Body of pancreas (tissue), 4 donors: ENCODE measurements at regions not wholly inside any gene's neighbourhood (a gene's known extent, or its start where the extent isn't known, plus 50 kb on each side); places are given as distances from the start of the nearest gene placed in this dataset.

ENCODE experiments used
- ATAC-seq: fragments of 150-250 bp; one replicate; pipeline ENCODE4 v1.9.1; 2016
- DNase-seq, 4 donors: peaks; one replicate each; pipeline ENCODE4 v3.0.0-alpha.2; 2019
- H3K27ac ChIP-seq, 4 donors: fragments of 200-600 bp; sonication (generic); 1 replicate in 3 of 4; 2 replicates in 1 of 4; pipeline versions ENCODE4 v1.5.1 to v1.6.1; 2016 to 2019; ENCODE audit warnings: mild to moderate bottlenecking in 1 of 4, mixed read lengths in 1 of 4, moderate library complexity in 1 of 4
- H3K27me3 ChIP-seq, 2 donors: fragments of 200-600 bp; sonication (generic); one replicate each; pipeline ENCODE4 v1.6.0; 2016; ENCODE audit warnings: mild to moderate bottlenecking in 1 of 2
- H3K36me3 ChIP-seq, 2 donors: fragments of 200-600 bp; sonication (generic); replicated peaks in 1 of 2; 2 replicates each; pipeline ENCODE4 v1.5.1; 2016; ENCODE audit warnings: low read depth in 2 of 2; ENCODE audit not compliant: insufficient read depth in 1 of 2
- H3K4me1 ChIP-seq: fragments of 200-600 bp; sonication (generic); one replicate; pipeline ENCODE4 v1.6.0; 2016
- H3K4me3 ChIP-seq, 2 donors: fragments of 200-600 bp; sonication (generic); 1 replicate in 1 of 2; 2 replicates in 1 of 2; pipeline ENCODE4 v1.5.1; 2016 to 2019
- H3K9me3 ChIP-seq, 3 donors: fragments of 200-600 bp; sonication (generic); 1 replicate in 2 of 3; 2 replicates in 1 of 3; pipeline ENCODE4 v1.5.1; 2016
- CTCF ChIP-seq, 7 experiments: fragments of 450-650 bp in 4 of 7; fragments of 200-600 bp in 3 of 7; sonication (generic) in 3 of 7; IDR thresholded peaks; one replicate each; pipeline ENCODE4 v1.5.1; 2016 to 2019; ENCODE audit warnings: antibody characterized with exemption in 7 of 7
- POLR2A ChIP-seq, 3 donors: fragments of 450-650 bp; IDR thresholded peaks; one replicate each; pipeline ENCODE4 v1.6.1; 2016; ENCODE audit warnings: antibody characterized with exemption in 3 of 3, mild to moderate bottlenecking in 2 of 3
- WGBS, 2 donors: methylation state at CpG; one replicate each; pipeline ENCODE4 v1.1.5; 2017; 5-methylcytosine and 5-hydroxymethylcytosine counted together
- intact Hi-C: fragments of 100-400 bp; cut with DNase I; formaldehyde crosslinking; loops from one replicate; pipeline ENCODE4 v1.15.1; 2023

- H3K27me3 ChIP-seq: no peaks in the 10 kb centered on the region
- TF ChIP-seq CTCF (IDR thresholded peaks at IDR 0.05) (no peak), POLR2A (IDR thresholded peaks at IDR 0.05) (no peak)
- H3K9me3 ChIP-seq: no peaks in the 10 kb centered on the region
- ATAC-seq (no peak), DNase-seq (no peak)
- no peaks in the 10 kb centered on the region for H3K36me3 ChIP-seq
- 86 to 94% methylated on average over 4 of the region's 4 CpGs for whole genome bisulfite sequencing, 2 donors
- H3K4me3 ChIP-seq: no peak overlapping the region
- intact Hi-C loops: no loop called here
- peaks cover 6% of the 10 kb centered on the region for H3K4me1 ChIP-seq
- no peak overlapping the region for H3K27ac ChIP-seq
These were observed 100.7 kb upstream of the ATP1B1 start for GRCh38 chr1:169005776-169006175.

- H3K27me3 ChIP-seq: no peaks in the 10 kb centered on the region
- ATAC-seq (no peak), DNase-seq (no peak)
- no peak overlapping the region for H3K27ac ChIP-seq
- no peaks in the 10 kb centered on the region for H3K4me1 ChIP-seq
- H3K4me3 ChIP-seq: no peak overlapping the region
- TF ChIP-seq CTCF (IDR thresholded peaks at IDR 0.05) (no peak), POLR2A (IDR thresholded peaks at IDR 0.05) (no peak)
- no peaks in the 10 kb centered on the region for H3K9me3 ChIP-seq
- no peaks in the 10 kb centered on the region for H3K36me3 ChIP-seq
- intact Hi-C loops: no loop called here
These were observed 96.8 kb upstream of the ATP1B1 start for GRCh38 chr1:169009666-169010065.

- intact Hi-C loops: no loop called here
- no peak for ATAC-seq
- no peaks in the 10 kb centered on the region for H3K4me1 ChIP-seq
- no peak overlapping the region for H3K4me3 ChIP-seq
- no peaks in the 10 kb centered on the region for H3K27me3 ChIP-seq
- WGBS, 2 donors: 89 to 94% methylated on average over 2 of the region's 2 CpGs
- no peak overlapping the region for H3K27ac ChIP-seq
- TF ChIP-seq CTCF (IDR thresholded peaks at IDR 0.05): no peak
- no peak for TF ChIP-seq POLR2A (IDR thresholded peaks at IDR 0.05)
- DNase-seq: no peak
- no peaks in the 10 kb centered on the region for H3K36me3 ChIP-seq
- no peaks in the 10 kb centered on the region for H3K9me3 ChIP-seq
These were observed 94.1 kb upstream of the ATP1B1 start for GRCh38 chr1:169012416-169012815.

GRCh38 chr1:169013821-169014220, 92.7 kb upstream of the ATP1B1 start:
- Histone ChIP-seq H3K36me3 (no peaks in the 10 kb centered on the region), H3K4me3 (no peak overlapping the region), H3K4me1 (no peaks in the 10 kb centered on the region), H3K27me3 (no peaks in the 10 kb centered on the region), H3K27ac (no peak overlapping the region), H3K9me3 (no peaks in the 10 kb centered on the region)
- no peak for ATAC-seq
- 82 to 84% methylated on average over 4 of the region's 4 CpGs for WGBS, 2 donors
- intact Hi-C loops: no loop called here
- no peak for DNase-seq
- TF ChIP-seq POLR2A (IDR thresholded peaks at IDR 0.05) (no peak), CTCF (IDR thresholded peaks at IDR 0.05) (no peak)

GRCh38 chr1:169015464-169015863, 91.0 kb upstream of the ATP1B1 start:
- ATAC-seq (no peak), DNase-seq (no peak)
- no peaks in the 10 kb centered on the region for H3K4me1 ChIP-seq
- H3K36me3 ChIP-seq: no peaks in the 10 kb centered on the region
- H3K4me3 ChIP-seq: no peak overlapping the region
- TF ChIP-seq POLR2A (IDR thresholded peaks at IDR 0.05): no peak
- no peak for TF ChIP-seq CTCF (IDR thresholded peaks at IDR 0.05)
- intact Hi-C loops: no loop called here
- no peak overlapping the region for H3K27ac ChIP-seq
- no peaks in the 10 kb centered on the region for H3K27me3 ChIP-seq
- H3K9me3 ChIP-seq: no peaks in the 10 kb centered on the region
- WGBS, 2 donors: 84 to 89% methylated on average over 5 of the region's 5 CpGs
